Body of pancreas (tissue), 4 donors: ENCODE measurements at regions not wholly inside any gene's neighbourhood (a gene's known extent, or its start where the extent isn't known, plus 50 kb on each side); places are given as distances from the start of the nearest gene placed in this dataset.

Experiments
- ATAC-seq: fragments of 150-250 bp; one replicate; pipeline ENCODE4 v1.9.1; 2016
- DNase-seq, 4 donors: peaks; one replicate each; pipeline ENCODE4 v3.0.0-alpha.2; 2019
- H3K27ac ChIP-seq, 4 donors: fragments of 200-600 bp; sonication (generic); 1 replicate in 3 of 4; 2 replicates in 1 of 4; pipeline versions ENCODE4 v1.5.1 to v1.6.1; 2016 to 2019; ENCODE audit warnings: mild to moderate bottlenecking in 1 of 4, mixed read lengths in 1 of 4, moderate library complexity in 1 of 4
- H3K27me3 ChIP-seq, 2 donors: fragments of 200-600 bp; sonication (generic); one replicate each; pipeline ENCODE4 v1.6.0; 2016; ENCODE audit warnings: mild to moderate bottlenecking in 1 of 2
- H3K36me3 ChIP-seq, 2 donors: fragments of 200-600 bp; sonication (generic); replicated peaks in 1 of 2; 2 replicates each; pipeline ENCODE4 v1.5.1; 2016; ENCODE audit warnings: low read depth in 2 of 2; ENCODE audit not compliant: insufficient read depth in 1 of 2
- H3K4me1 ChIP-seq: fragments of 200-600 bp; sonication (generic); one replicate; pipeline ENCODE4 v1.6.0; 2016
- H3K4me3 ChIP-seq, 2 donors: fragments of 200-600 bp; sonication (generic); 1 replicate in 1 of 2; 2 replicates in 1 of 2; pipeline ENCODE4 v1.5.1; 2016 to 2019
- H3K9me3 ChIP-seq, 3 donors: fragments of 200-600 bp; sonication (generic); 1 replicate in 2 of 3; 2 replicates in 1 of 3; pipeline ENCODE4 v1.5.1; 2016
- CTCF ChIP-seq, 7 experiments: fragments of 450-650 bp in 4 of 7; fragments of 200-600 bp in 3 of 7; sonication (generic) in 3 of 7; IDR thresholded peaks; one replicate each; pipeline ENCODE4 v1.5.1; 2016 to 2019; ENCODE audit warnings: antibody characterized with exemption in 7 of 7
- POLR2A ChIP-seq, 3 donors: fragments of 450-650 bp; IDR thresholded peaks; one replicate each; pipeline ENCODE4 v1.6.1; 2016; ENCODE audit warnings: antibody characterized with exemption in 3 of 3, mild to moderate bottlenecking in 2 of 3
- whole genome bisulfite sequencing, 2 donors: methylation state at CpG; one replicate each; pipeline ENCODE4 v1.1.5; 2017; 5-methylcytosine and 5-hydroxymethylcytosine counted together
- intact Hi-C: fragments of 100-400 bp; cut with DNase I; formaldehyde crosslinking; loops from one replicate; pipeline ENCODE4 v1.15.1; 2023

- ATAC-seq: no peak
- Histone ChIP-seq H3K27me3 (no peaks in the 10 kb centered on the region), H3K4me1 (no peaks in the 10 kb centered on the region), H3K27ac (no peak overlapping the region), H3K9me3 (no peaks in the 10 kb centered on the region), H3K36me3 (no peaks in the 10 kb centered on the region), H3K4me3 (no peak overlapping the region)
- TF ChIP-seq CTCF (IDR thresholded peaks at IDR 0.05) (no peak), POLR2A (IDR thresholded peaks at IDR 0.05) (no peak)
- DNase-seq: no peak
- WGBS, 2 donors: 59 to 63% methylated on average over 2 of the region's 2 CpGs
- intact Hi-C loops: no loop called here
Observed at GRCh38 chr6:94272327-94272726, 853.0 kb upstream of the EPHA7 start.

- TF ChIP-seq CTCF (IDR thresholded peaks at IDR 0.05) (no peak), POLR2A (IDR thresholded peaks at IDR 0.05) (no peak)
- intact Hi-C loops: no loop called here
- no peaks in the 10 kb centered on the region for H3K9me3 ChIP-seq
- no peak overlapping the region for H3K4me3 ChIP-seq
- H3K36me3 ChIP-seq: no peaks in the 10 kb centered on the region
- 44 to 47% methylated on average over 4 of the region's 4 CpGs for WGBS, 2 donors
- no peaks in the 10 kb centered on the region for H3K4me1 ChIP-seq
- H3K27me3 ChIP-seq: no peaks in the 10 kb centered on the region
- no peak overlapping the region for H3K27ac ChIP-seq
- no peak for ATAC-seq
- DNase-seq: peak in 1 of 4 donors; percentile 5
Observed at GRCh38 chr6:94270091-94270948, 851.0 kb upstream of the EPHA7 start.

- no peaks in the 10 kb centered on the region for H3K27me3 ChIP-seq
- H3K27ac ChIP-seq: no peak overlapping the region
- no peak for ATAC-seq
- no peak for DNase-seq
- intact Hi-C loops: no loop called here
- no peak overlapping the region for H3K4me3 ChIP-seq
- TF ChIP-seq POLR2A (IDR thresholded peaks at IDR 0.05) (no peak), CTCF (IDR thresholded peaks at IDR 0.05) (no peak)
- no peaks in the 10 kb centered on the region for H3K36me3 ChIP-seq
- H3K4me1 ChIP-seq: no peaks in the 10 kb centered on the region
- H3K9me3 ChIP-seq: no peaks in the 10 kb centered on the region
Observed at GRCh38 chr6:94269256-94269655, 849.9 kb upstream of the EPHA7 start.

GRCh38 chr6:94260765-94261164 is 841.4 kb upstream of the EPHA7 start:
- Histone ChIP-seq H3K4me1 (no peaks in the 10 kb centered on the region), H3K27me3 (no peaks in the 10 kb centered on the region), H3K4me3 (no peak overlapping the region), H3K27ac (no peak overlapping the region), H3K36me3 (no peaks in the 10 kb centered on the region), H3K9me3 (no peaks in the 10 kb centered on the region)
- intact Hi-C loops: no loop called here
- ATAC-seq: no peak
- DNase-seq: no peak
- TF ChIP-seq POLR2A (IDR thresholded peaks at IDR 0.05): no peak
- no peak for TF ChIP-seq CTCF (IDR thresholded peaks at IDR 0.05)

GRCh38 chr6:94254689-94255088 is 835.3 kb upstream of the EPHA7 start:
- TF ChIP-seq CTCF (IDR thresholded peaks at IDR 0.05) (no peak), POLR2A (IDR thresholded peaks at IDR 0.05) (no peak)
- Histone ChIP-seq H3K4me3 (no peak overlapping the region), H3K27me3 (no peaks in the 10 kb centered on the region), H3K27ac (no peak overlapping the region), H3K36me3 (no peaks in the 10 kb centered on the region), H3K9me3 (no peaks in the 10 kb centered on the region), H3K4me1 (no peaks in the 10 kb centered on the region)
- intact Hi-C loops: no loop called here
- DNase-seq: no peak
- ATAC-seq: no peak
- whole genome bisulfite sequencing, 2 donors: 38 to 60% methylated on average over 1 of the region's 1 CpG
